ENCODE measurements at regions not wholly inside any gene's neighbourhood (a gene's known extent, or its start where the extent isn't known, plus 50 kb on each side); places are given as distances from the start of the nearest gene placed in this dataset.

GRCh38 chr7:10484767-10485166 is 488.9 kb upstream of the PHF14 start:
- no peak for TF ChIP-seq FOXP2 (optimal IDR thresholded peaks at IDR 0.05; ENCODE audit: borderline replicate concordance, extremely low read depth, extremely low read length, insufficient read depth)
- TF ChIP-seq TAF1 (IDR thresholded peaks at IDR 0.05; ENCODE audit: borderline replicate concordance, insufficient read depth, low read length), result no peak
- no peak for TF ChIP-seq POLR2AphosphoS5 (IDR thresholded peaks at IDR 0.05; ENCODE audit: low read depth, low read length)
- TF ChIP-seq REST (IDR thresholded peaks at IDR 0.05; ENCODE audit: insufficient read depth in 1 of 2, low read depth in 2 of 2, low read length in 2 of 2), result no peak
- TF ChIP-seq SIN3A (IDR thresholded peaks at IDR 0.05; ENCODE audit: borderline replicate concordance, insufficient read depth, low read length), result no peak

- TF ChIP-seq TAF1 (IDR thresholded peaks at IDR 0.05; ENCODE audit: borderline replicate concordance, insufficient read depth, low read length), result no peak
- TF ChIP-seq SIN3A (IDR thresholded peaks at IDR 0.05; ENCODE audit: borderline replicate concordance, insufficient read depth, low read length), result no peak
- TF ChIP-seq POLR2AphosphoS5 (IDR thresholded peaks at IDR 0.05; ENCODE audit: low read depth, low read length), result no peak
- TF ChIP-seq REST (IDR thresholded peaks at IDR 0.05; ENCODE audit: insufficient read depth in 1 of 2, low read depth in 2 of 2, low read length in 2 of 2), result no peak
- TF ChIP-seq FOXP2 (optimal IDR thresholded peaks at IDR 0.05; ENCODE audit: borderline replicate concordance, extremely low read depth, extremely low read length, insufficient read depth), result no peak
Observed at GRCh38 chr7:10507032-10507431, 466.6 kb upstream of the PHF14 start.

GRCh38 chr7:10521306-10521705 is 452.4 kb upstream of the PHF14 start:
- TF ChIP-seq FOXP2 (optimal IDR thresholded peaks at IDR 0.05; ENCODE audit: borderline replicate concordance, extremely low read depth, extremely low read length, insufficient read depth) (no peak), SIN3A (IDR thresholded peaks at IDR 0.05; ENCODE audit: borderline replicate concordance, insufficient read depth, low read length) (no peak), POLR2AphosphoS5 (IDR thresholded peaks at IDR 0.05; ENCODE audit: low read depth, low read length) (no peak), TAF1 (IDR thresholded peaks at IDR 0.05; ENCODE audit: borderline replicate concordance, insufficient read depth, low read length) (no peak), REST (IDR thresholded peaks at IDR 0.05; ENCODE audit: insufficient read depth in 1 of 2, low read depth in 2 of 2, low read length in 2 of 2) (no peak)

GRCh38 chr7:10536561-10536960 is 437.1 kb upstream of the PHF14 start:
- no peak for TF ChIP-seq FOXP2 (optimal IDR thresholded peaks at IDR 0.05; ENCODE audit: borderline replicate concordance, extremely low read depth, extremely low read length, insufficient read depth)

GRCh38 chr7:10537764-10538163 is 435.9 kb upstream of the PHF14 start:
- TF ChIP-seq FOXP2 (optimal IDR thresholded peaks at IDR 0.05; ENCODE audit: borderline replicate concordance, extremely low read depth, extremely low read length, insufficient read depth), result no peak
- no peak for TF ChIP-seq POLR2AphosphoS5 (IDR thresholded peaks at IDR 0.05; ENCODE audit: low read depth, low read length)
- no peak for TF ChIP-seq TAF1 (IDR thresholded peaks at IDR 0.05; ENCODE audit: borderline replicate concordance, insufficient read depth, low read length)

- TF ChIP-seq TAF1 (IDR thresholded peaks at IDR 0.05; ENCODE audit: borderline replicate concordance, insufficient read depth, low read length), result no peak
- no peak for TF ChIP-seq REST (IDR thresholded peaks at IDR 0.05; ENCODE audit: insufficient read depth in 1 of 2, low read depth in 2 of 2, low read length in 2 of 2)
- TF ChIP-seq FOXP2 (optimal IDR thresholded peaks at IDR 0.05; ENCODE audit: borderline replicate concordance, extremely low read depth, extremely low read length, insufficient read depth), result no peak
- TF ChIP-seq POLR2AphosphoS5 (IDR thresholded peaks at IDR 0.05; ENCODE audit: low read depth, low read length), result no peak
- no peak for TF ChIP-seq SIN3A (IDR thresholded peaks at IDR 0.05; ENCODE audit: borderline replicate concordance, insufficient read depth, low read length)
Observed at GRCh38 chr7:10557375-10557774, 416.3 kb upstream of the PHF14 start.

Data from PFSK-1 (cell line).